Neural crest cell (in vitro differentiated cells): ENCODE measurements at regions not wholly inside any gene's neighbourhood (a gene's known extent, or its start where the extent isn't known, plus 50 kb on each side); places are given as distances from the start of the nearest gene placed in this dataset.

Experiments
- DNase-seq: peaks from one replicate; pipeline ENCODE4 v3.0.0; 2021; ENCODE audit warnings: low read depth, mixed read lengths, low spot score
- H3K27ac Mint-ChIP-seq: one replicate; pipeline ENCODE4 v1.8.0; 2021; ENCODE audit warnings: mild to moderate bottlenecking, mixed read lengths; ENCODE audit not compliant: unreplicated experiment
- H3K27me3 Mint-ChIP-seq: 2 replicates; pipeline ENCODE4 v1.8.0; 2021; ENCODE audit warnings: low read depth, mild to moderate bottlenecking, mixed read lengths
- H3K36me3 Mint-ChIP-seq: 2 replicates; pipeline ENCODE4 v1.8.0; 2021; ENCODE audit warnings: low read depth, mild to moderate bottlenecking, mixed read lengths
- H3K4me1 Mint-ChIP-seq: 2 replicates; pipeline ENCODE4 v1.8.0; 2021; ENCODE audit warnings: mixed read lengths
- H3K4me3 Mint-ChIP-seq: one replicate; pipeline ENCODE4 v1.8.0; 2021; ENCODE audit warnings: mild to moderate bottlenecking, mixed read lengths
- H3K9me3 Mint-ChIP-seq: 2 replicates; pipeline ENCODE4 v1.8.0; 2021; ENCODE audit warnings: mixed read lengths
- CTCF ChIP-seq: fragments of 200-600 bp; sonication (generic); conservative IDR thresholded peaks from 2 replicates; pipeline ENCODE4 v1.5.0; 2021; ENCODE audit warnings: antibody characterized with exemption, mild to moderate bottlenecking

GRCh38 chr14:61636291-61636690, 59.0 kb upstream of the HIF1A start:
- DNase-seq = no peak
- Mint-ChIP-seq H3K4me3 (no peak overlapping the region), H3K27me3 (no peaks in the 10 kb centered on the region), H3K27ac (no peak overlapping the region), H3K4me1 (peaks cover 4% of the 10 kb centered on the region), H3K9me3 (no peaks in the 10 kb centered on the region), H3K36me3 (no peaks in the 10 kb centered on the region)
- TF ChIP-seq CTCF = no peak

- H3K27me3 Mint-ChIP-seq = no peaks in the 10 kb centered on the region
- TF ChIP-seq CTCF = no peak
- H3K36me3 Mint-ChIP-seq = no peaks in the 10 kb centered on the region
- no peak for DNase-seq
- no peak overlapping the region for H3K27ac Mint-ChIP-seq
- no peaks in the 10 kb centered on the region for H3K4me1 Mint-ChIP-seq
- H3K9me3 Mint-ChIP-seq = no peaks in the 10 kb centered on the region
- H3K4me3 Mint-ChIP-seq = no peak overlapping the region
Measured at GRCh38 chr14:61636779-61637178, 58.5 kb upstream of the HIF1A start.

- no peak for DNase-seq
- Mint-ChIP-seq H3K4me3 (no peak overlapping the region), H3K27me3 (no peaks in the 10 kb centered on the region), H3K36me3 (no peaks in the 10 kb centered on the region), H3K9me3 (no peaks in the 10 kb centered on the region), H3K27ac (no peak overlapping the region), H3K4me1 (no peaks in the 10 kb centered on the region)
- TF ChIP-seq CTCF = no peak
Measured at GRCh38 chr14:61638595-61639387, 56.5 kb upstream of the HIF1A start.

GRCh38 chr14:61640158-61641136, 54.9 kb upstream of the HIF1A start:
- no peaks in the 10 kb centered on the region for H3K27me3 Mint-ChIP-seq
- TF ChIP-seq CTCF = no peak
- DNase-seq = no peak
- H3K36me3 Mint-ChIP-seq = no peaks in the 10 kb centered on the region
- no peak overlapping the region for H3K4me3 Mint-ChIP-seq
- peaks cover 7% of the 10 kb centered on the region for H3K4me1 Mint-ChIP-seq
- no peaks in the 10 kb centered on the region for H3K9me3 Mint-ChIP-seq
- H3K27ac Mint-ChIP-seq = peak overlapping the region; percentile 8

GRCh38 chr14:61641914-61642613, 53.2 kb upstream of the HIF1A start:
- H3K36me3 Mint-ChIP-seq = no peaks in the 10 kb centered on the region
- H3K4me3 Mint-ChIP-seq = no peak overlapping the region
- TF ChIP-seq CTCF = no peak
- H3K27me3 Mint-ChIP-seq = no peaks in the 10 kb centered on the region
- DNase-seq = no peak
- no peaks in the 10 kb centered on the region for H3K9me3 Mint-ChIP-seq
- H3K27ac Mint-ChIP-seq = no peak overlapping the region
- peaks cover 7% of the 10 kb centered on the region for H3K4me1 Mint-ChIP-seq
